SKM-1 treated with dmso at 0.1 percent for 144 hours (cell line): ENCODE measurements at regions not wholly inside any gene's neighbourhood (a gene's known extent, or its start where the extent isn't known, plus 50 kb on each side); places are given as distances from the start of the nearest gene placed in this dataset.
"Not testable (repeated sequence)": the region's sequence is repeated elsewhere in the genome, so short reads cannot be mapped to it uniquely, and the experiment has no call there.

ENCODE experiments used
- DNase-seq: peaks from one replicate; lab custom pipeline; 2025; ENCODE audit not compliant: unreplicated experiment; lab: John Stamatoyannopoulos, UW

DNA sequence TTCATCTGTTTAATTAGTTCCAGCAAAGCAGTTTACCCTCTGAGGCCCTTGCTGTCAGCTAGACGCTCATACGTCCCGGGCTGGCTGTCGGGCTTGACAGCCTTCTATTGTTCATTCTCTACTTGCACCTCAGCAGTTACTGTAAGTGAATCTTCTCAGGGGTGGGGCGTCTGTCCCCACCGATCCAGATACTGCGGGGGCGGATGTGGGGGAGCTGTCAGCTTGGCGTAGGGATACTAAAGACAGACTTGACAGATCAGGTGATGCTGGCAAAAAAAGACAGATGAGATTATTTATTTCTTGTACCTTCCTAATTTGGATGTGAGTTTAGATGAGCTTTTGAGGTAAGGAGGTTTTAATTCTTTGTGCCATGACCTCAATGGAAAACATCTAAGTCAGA is 315.3 kb downstream of the NR2F2 start:
- DNase-seq, result no peak

DNA sequence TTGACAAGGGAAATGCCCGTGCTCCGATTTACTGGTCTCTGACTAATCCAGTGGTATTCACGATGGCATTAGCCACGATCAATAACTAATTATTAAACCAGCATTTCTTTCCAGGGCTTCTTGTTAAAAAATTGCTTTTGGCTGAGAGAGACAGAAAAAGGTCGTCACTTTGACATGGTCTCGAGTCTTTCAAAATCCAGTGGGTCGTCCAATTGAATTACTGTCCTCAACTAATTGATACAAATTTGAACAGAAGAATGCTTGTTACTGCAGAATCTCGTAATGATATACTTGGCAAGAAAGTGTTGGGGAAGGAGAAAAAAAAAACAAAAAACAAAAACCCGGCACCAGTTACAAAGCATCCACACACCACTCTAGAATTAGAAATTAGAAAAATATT is 318.4 kb downstream of the NR2F2 start:
- DNase-seq, result no peak

GRCh38 chr15:96657096-96657495 is 326.6 kb downstream of the NR2F2 start:
- DNase-seq, result no peak

GRCh38 chr15:96666979-96667378 is 336.5 kb downstream of the NR2F2 start:
- not testable (repeated sequence) for DNase-seq

DNA sequence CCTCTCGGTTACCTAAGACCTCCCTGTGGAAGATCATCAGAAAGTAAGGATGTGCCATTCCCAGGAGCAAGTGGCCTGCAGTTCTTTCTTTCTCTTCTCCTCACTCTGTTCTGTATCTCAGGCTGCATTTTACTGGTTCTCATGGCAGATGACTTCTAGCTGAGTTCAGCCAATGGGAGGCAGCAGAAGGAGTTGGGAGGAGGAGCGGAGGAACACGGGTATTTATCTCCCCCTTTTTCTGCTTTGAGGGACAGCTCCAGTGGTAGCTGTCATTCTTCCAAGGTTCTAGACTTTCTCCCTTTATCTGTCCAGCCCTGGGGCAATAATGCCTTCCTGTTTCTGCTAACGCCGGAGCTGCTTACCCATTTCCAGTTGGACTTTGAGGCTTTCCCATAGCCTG is 339.9 kb downstream of the NR2F2 start:
- no peak for DNase-seq

DNA sequence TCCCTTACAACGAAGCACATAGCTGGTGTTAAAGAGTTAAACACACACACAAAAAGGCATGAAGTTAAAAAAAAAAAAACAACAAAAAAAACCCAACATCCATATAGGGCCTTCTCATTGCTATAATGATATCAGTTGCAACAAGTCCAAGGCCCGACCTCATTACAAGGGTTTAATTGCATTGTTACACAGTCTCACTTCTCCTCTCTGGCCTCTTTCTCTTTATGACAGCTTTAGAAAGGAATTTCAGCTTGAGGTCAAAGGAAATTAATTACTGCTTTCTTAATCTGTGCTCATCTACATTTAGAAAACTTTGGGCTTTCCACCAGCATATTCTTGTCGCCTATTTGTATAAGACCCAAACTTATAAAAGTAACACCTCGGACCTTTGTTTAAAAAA is 342.1 kb downstream of the NR2F2 start:
- no peak for DNase-seq

DNA sequence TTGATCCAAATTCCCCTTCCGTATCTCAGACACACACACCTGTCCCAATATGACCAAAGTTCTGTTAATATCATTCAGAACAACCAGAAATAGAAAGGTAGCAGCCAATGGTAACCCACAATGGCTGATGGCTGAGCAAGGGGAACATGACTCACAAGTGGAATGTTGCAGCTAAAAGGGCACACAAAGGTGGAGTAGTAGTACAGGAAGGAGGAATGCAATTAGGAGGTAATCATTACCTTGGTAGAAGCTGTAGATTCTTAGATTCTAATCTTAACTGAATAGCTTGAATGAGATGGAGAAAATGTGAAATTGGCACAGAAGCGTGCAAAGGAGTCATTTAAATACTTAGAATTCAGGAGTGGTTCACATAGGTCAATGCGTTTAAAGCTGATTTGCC is 347.9 kb downstream of the NR2F2 start:
- DNase-seq, result no peak

- DNase-seq, result no peak
These were observed 357.0 kb downstream of the NR2F2 start for GRCh38 chr15:96687388-96688107.

DNA sequence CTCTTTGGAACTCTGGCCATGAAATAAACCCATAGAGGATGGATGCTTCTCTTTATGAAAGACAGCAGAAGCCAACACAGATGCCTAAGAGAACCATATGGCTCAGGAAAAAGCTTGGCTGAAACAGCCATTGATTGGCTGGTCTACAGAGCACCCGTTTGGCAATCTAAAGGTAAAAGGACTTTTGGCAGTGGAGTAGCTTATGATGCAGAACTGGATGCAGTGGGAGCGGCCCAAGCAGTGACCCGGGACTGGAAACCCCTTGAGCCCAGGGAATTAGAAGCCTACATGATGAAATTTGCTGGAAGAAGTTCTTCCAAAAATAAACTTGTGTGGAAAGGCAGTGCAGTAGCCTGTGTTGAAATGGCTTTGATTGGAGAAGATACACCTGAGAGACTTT is 360.2 kb downstream of the NR2F2 start:
- no peak for DNase-seq

DNA sequence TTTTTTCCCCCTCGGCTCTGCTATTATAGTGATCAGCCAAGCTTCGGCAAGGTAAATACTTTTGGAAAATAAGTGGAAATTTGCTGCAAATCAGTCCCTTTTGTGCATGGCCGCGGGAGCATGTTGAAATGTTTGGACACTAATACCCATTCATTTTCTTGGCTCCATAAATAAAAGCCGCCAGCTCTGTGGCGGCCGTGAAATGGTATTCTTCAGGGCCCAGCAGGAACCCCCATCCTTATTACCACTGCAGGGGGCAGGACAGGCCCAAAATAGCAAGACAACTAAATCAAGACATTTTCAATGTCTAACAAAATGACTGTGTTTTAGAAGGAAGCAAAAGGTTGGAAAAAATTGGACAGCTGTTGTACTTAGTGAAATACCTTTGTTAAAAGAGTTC is 362.3 kb downstream of the NR2F2 start:
- DNase-seq, result no peak

GRCh38 chr15:96693515-96693914 is 363.0 kb downstream of the NR2F2 start:
- DNase-seq, result no peak

- DNase-seq, result no peak
These were observed 363.6 kb downstream of the NR2F2 start for GRCh38 chr15:96693990-96694517.

DNA sequence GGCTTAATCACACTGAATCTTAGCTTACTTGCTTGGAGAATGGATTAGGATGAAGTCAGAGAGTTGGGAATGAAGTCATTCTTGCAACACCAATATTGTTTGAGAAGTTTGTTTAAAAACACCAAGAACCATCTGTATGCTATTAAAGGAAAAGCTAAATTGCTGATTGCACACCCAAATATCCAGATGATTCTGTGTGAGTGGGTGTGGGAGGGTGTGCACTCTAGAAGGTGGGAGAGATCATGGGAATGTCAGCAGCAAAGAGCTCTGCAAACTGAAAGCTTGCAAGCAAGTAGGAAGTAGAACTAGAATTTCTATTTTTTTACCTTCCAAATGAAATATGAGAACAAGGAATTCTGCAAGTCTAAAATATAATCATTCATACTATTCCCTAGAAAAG is 364.9 kb downstream of the NR2F2 start:
- no peak for DNase-seq

- no peak for DNase-seq
These were observed 369.4 kb downstream of the NR2F2 start for GRCh38 chr15:96699871-96700401.

DNA sequence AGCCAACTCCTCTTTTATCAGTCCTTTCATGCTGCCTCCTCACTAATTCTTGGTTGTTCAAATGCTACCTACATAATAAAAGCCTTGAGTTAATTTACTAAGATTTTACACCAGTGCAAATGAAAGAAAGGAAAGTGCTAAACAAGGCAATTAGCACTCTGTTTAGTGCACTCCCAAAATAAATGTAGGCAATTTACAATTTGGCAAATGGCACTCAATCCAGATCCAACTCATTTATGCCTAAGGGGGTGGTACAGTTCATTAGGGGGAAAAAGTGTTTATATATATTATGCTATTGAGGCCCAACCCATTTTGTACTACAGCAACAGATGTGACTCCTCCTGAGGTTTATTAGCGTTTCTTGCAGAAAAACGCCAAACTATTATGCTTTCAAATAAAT is 370.1 kb downstream of the NR2F2 start:
- no peak for DNase-seq

DNA sequence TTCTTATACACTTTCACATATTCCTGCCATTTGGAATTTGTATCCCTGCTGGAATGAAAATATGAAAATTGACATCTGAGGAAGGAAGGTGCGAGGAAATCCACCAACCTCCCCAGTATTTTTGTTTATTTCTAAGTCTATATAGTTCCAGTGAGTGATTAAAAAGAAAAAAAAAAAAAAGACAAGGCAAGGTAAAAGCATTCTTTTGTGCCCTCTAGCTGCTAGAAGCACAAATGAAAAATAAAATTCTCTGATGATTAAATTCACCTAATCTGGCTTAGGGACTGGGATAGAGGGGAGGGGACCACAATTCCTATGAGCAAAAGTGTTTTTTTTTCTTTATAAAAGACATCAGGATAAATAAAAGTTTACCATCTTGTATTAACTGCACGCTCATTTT is 370.9 kb downstream of the NR2F2 start:
- DNase-seq, result no peak

- no peak for DNase-seq
These were observed 371.4 kb downstream of the NR2F2 start for GRCh38 chr15:96701877-96702276.

- DNase-seq, result no peak
These were observed 372.1 kb downstream of the NR2F2 start for GRCh38 chr15:96702589-96702988.

GRCh38 chr15:96703091-96703490 is 372.6 kb downstream of the NR2F2 start:
- no peak for DNase-seq

DNA sequence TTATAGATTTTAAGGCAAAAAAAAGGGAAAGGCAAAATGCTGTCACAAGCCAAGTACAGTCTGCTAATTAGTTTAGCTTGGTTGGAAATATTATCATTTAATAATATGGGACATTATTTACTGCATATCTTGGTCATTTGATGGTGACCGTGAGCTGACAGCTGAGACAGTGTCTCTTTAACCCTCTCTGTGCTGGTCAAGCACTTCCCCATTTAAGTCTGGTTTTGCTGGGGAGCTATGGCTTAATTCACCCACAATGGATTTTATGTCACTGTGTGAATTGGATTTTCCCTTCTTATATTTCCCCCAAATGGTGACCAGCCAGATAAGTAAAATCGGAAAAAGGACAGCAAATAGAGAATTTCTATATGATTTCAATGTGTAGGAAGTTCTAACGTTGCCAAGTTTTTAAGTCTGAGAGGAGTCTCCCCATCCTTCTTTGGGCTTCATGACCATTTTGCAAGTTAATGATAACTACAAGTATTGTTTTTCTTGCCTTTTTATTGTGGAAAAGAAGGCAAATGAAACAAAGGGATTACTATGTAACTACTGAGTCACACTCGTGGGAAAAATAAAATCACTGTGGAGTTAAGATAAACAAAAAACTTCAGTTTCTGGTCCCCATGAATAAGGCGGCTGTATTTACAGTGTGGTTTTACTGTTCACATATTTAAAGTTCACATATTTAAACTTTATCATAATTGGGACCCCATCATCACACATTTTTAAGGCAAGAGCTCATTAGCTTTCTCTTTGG is 373.5 kb downstream of the NR2F2 start:
- no peak for DNase-seq

GRCh38 chr15:96716075-96716474 is 385.6 kb downstream of the NR2F2 start:
- DNase-seq, result no peak

DNA sequence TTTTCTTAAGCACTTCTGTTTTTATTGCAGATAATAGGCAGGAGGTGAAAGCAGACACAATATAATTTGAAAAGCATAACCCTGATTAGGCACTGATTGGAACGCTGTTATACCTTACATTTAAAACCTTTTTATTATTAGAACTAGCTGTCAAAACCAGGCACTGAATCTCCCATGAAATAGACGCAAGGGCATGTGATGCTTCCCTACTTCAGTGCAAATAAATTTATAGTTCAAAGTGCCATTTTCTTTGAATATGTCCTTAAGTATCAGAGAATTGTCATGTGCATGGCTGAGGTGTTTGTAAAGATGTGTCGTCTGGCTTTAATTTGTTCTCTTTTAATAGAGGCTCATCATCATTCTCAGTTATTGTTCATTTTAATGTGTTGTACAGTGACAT is 386.0 kb downstream of the NR2F2 start:
- DNase-seq, result no peak
